Esophagus muscularis mucosa (tissue), 4 donors: ENCODE measurements at regions not wholly inside any gene's neighbourhood (a gene's known extent, or its start where the extent isn't known, plus 50 kb on each side); places are given as distances from the start of the nearest gene placed in this dataset.

Experiments used
- DNase-seq: peaks from one replicate; pipeline ENCODE4 v3.0.0-alpha.2; 2017; ENCODE audit errors: extremely low spot score
- H3K27ac ChIP-seq, 4 donors: fragments of 200-600 bp; sonication (generic); replicated peaks in 1 of 4; 1 replicate in 3 of 4; 2 replicates in 1 of 4; pipeline ENCODE4 v1.5.1; 2016 to 2019; ENCODE audit warnings: mild to moderate bottlenecking in 1 of 4
- H3K27me3 ChIP-seq, 4 donors: fragments of 200-600 bp; sonication (generic); one replicate each; pipeline versions ENCODE4 v1.5.1 to v1.6.0; 2016 to 2019
- H3K36me3 ChIP-seq, 4 donors: fragments of 200-600 bp; sonication (generic); one replicate each; pipeline ENCODE4 v1.5.1; 2016 to 2019
- H3K4me1 ChIP-seq, 4 donors: fragments of 200-600 bp; sonication (generic); one replicate each; pipeline ENCODE4 v1.5.1; 2016 to 2019
- H3K4me3 ChIP-seq, 4 donors: fragments of 200-600 bp; sonication (generic); 1 replicate in 2 of 4; 2 replicates in 2 of 4; pipeline ENCODE4 v1.5.1; 2016 to 2019; ENCODE audit warnings: mild to moderate bottlenecking in 4 of 4, moderate library complexity in 1 of 4
- H3K9me3 ChIP-seq, 4 donors: fragments of 200-600 bp; sonication (generic); 1 replicate in 3 of 4; 2 replicates in 1 of 4; pipeline ENCODE4 v1.5.1; 2016 to 2019
- EP300 ChIP-seq: sonication (generic); formaldehyde crosslinking; IDR thresholded peaks from one replicate; pipeline ENCODE4 v1.6.1; 2017; ENCODE audit warnings: antibody characterized with exemption
- POLR2A ChIP-seq: fragments of 450-650 bp; IDR thresholded peaks from one replicate; pipeline ENCODE4 v1.6.1; 2017; ENCODE audit warnings: antibody characterized with exemption, moderate library complexity, mild to moderate bottlenecking, low read depth
- POLR2AphosphoS5 ChIP-seq, 2 donors: sonication (generic); formaldehyde crosslinking; IDR thresholded peaks; one replicate each; pipeline ENCODE4 v1.6.1; 2017; ENCODE audit warnings: antibody characterized with exemption in 2 of 2
- WGBS: methylation state at CpG from one replicate; pipeline ENCODE4 v1.1.5; 2018; 5-methylcytosine and 5-hydroxymethylcytosine counted together
- intact Hi-C: fragments of 100-400 bp; cut with DNase I; formaldehyde crosslinking; loops from one replicate; pipeline ENCODE4 v1.15.1; 2023
- TF ChIP-seq, protein P1 (sequence below), 3 experiments: fragments of 200-600 bp in 2 of 3; fragments of 450-650 bp in 1 of 3; sonication (generic) in 2 of 3; IDR thresholded peaks; one replicate each; pipeline ENCODE4 v1.5.1; 2017 to 2019; ENCODE audit warnings: antibody characterized with exemption in 3 of 3, mild to moderate bottlenecking in 2 of 3, moderate library complexity in 1 of 3

DNA sequence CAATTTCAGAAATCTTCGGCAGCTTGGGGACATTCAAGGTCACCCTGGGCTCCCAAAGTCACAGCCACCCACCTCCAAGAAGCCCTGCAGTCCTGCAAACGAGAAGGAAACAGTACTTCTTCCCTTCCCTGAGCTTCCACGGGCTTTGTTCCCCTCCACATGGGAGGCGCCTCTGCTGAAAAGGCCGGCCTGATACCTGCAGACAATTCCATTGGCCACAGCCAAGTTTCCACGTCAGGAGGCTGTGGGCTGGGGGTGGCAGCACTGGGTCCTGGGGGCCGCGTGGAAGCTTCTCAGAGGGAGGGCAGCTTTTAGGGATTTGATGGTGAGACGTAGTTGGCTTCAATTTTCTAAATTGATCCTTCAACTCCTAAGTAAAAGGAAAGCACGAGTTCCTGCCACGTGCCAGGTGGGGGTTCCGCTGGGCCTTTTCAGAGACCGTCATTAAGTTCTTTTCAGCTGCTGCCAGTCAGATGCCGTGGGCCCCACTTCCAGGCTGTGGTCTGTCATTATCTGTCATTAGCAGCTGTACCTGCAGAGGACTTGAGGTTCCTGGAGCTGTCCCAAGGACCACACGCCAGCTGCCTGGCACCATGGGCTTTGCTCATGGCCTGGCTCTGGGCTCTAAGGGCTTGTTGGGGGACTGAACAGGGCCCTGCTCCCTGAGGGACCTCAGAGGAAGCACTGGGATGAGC, 98.7 kb downstream of the CRYAA start:
- Histone ChIP-seq H3K36me3 (no peaks in the 10 kb centered on the region), H3K27ac (no peak overlapping the region), H3K27me3 (peaks cover 0 to 32% (median 0%) of the 10 kb centered on the region in 4 donors), H3K4me1 (no peaks in the 10 kb centered on the region), H3K9me3 (no peaks in the 10 kb centered on the region), H3K4me3 (no peak overlapping the region)
- no peak for TF ChIP-seq POLR2A
- TF ChIP-seq EP300: no peak
- TF ChIP-seq, protein P1, sequence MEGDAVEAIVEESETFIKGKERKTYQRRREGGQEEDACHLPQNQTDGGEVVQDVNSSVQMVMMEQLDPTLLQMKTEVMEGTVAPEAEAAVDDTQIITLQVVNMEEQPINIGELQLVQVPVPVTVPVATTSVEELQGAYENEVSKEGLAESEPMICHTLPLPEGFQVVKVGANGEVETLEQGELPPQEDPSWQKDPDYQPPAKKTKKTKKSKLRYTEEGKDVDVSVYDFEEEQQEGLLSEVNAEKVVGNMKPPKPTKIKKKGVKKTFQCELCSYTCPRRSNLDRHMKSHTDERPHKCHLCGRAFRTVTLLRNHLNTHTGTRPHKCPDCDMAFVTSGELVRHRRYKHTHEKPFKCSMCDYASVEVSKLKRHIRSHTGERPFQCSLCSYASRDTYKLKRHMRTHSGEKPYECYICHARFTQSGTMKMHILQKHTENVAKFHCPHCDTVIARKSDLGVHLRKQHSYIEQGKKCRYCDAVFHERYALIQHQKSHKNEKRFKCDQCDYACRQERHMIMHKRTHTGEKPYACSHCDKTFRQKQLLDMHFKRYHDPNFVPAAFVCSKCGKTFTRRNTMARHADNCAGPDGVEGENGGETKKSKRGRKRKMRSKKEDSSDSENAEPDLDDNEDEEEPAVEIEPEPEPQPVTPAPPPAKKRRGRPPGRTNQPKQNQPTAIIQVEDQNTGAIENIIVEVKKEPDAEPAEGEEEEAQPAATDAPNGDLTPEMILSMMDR (IDR thresholded peaks at IDR 0.05): no peak
- intact Hi-C loops: no loop called here
- no peak for DNase-seq
- 86% methylated on average over 14 of the region's 15 CpGs for WGBS

DNA sequence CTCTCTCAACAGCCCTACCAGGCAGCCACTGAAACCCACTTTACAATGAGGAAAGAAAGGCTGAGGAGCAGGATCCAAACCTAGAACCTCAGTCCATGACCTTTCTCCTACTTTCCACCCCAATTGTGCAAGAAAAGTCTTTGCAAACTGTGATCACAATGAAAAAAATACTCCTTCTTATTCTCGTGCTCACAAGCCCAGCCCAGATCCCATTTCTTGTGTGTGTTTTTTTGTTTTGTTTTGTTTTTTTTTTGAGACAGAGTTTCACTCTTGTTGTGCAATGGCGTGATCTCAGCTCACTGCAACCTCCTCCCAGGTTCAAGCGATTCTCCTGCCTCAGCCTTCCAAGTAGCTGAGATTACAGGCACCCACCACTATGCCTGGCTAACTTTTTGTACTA, 97.7 kb downstream of the CRYAA start:
- no peaks in the 10 kb centered on the region for H3K9me3 ChIP-seq
- intact Hi-C loops: no loop called here
- H3K27ac ChIP-seq: no peak overlapping the region
- H3K36me3 ChIP-seq: no peaks in the 10 kb centered on the region
- WGBS: 70% methylated on average over 3 of the region's 3 CpGs
- H3K4me3 ChIP-seq: no peak overlapping the region
- TF ChIP-seq POLR2A: no peak
- no peak for TF ChIP-seq POLR2AphosphoS5 (IDR thresholded peaks at IDR 0.05)
- no peak for TF ChIP-seq EP300
- TF ChIP-seq, protein P1 (IDR thresholded peaks at IDR 0.05): no peak
- DNase-seq: no peak
- peaks cover 0 to 22% (median 0%) of the 10 kb centered on the region in 4 donors for H3K27me3 ChIP-seq
- no peaks in the 10 kb centered on the region for H3K4me1 ChIP-seq

DNA sequence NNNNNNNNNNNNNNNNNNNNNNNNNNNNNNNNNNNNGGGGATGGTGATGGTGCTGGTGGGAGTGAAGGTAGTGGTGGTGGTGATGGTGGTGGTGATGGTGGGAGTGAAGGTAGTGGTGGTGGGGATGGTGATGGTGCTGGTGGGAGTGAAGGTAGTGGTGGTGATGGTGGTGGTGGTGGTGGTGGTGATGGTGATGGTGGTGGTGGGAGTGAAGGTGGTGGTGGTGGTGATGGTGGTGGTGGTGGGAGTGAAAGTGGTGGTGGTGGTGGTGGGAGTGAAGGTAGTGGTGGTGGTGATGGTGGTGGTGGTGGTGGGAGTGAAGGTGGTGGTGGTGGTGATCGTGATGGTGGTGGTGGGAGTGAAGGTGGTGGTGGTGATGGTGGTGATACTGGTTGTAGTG, 93.6 kb downstream of the CRYAA start:
- peak; percentile 96 for DNase-seq
- no peaks in the 10 kb centered on the region for H3K9me3 ChIP-seq
- H3K36me3 ChIP-seq: no peaks in the 10 kb centered on the region
- no peaks in the 10 kb centered on the region for H3K27me3 ChIP-seq
- no peak overlapping the region for H3K4me3 ChIP-seq
- intact Hi-C loops: no loop called here
- WGBS: no CpG with 5 or more reads among the region's 1 CpG
- no peaks in the 10 kb centered on the region for H3K4me1 ChIP-seq
- H3K27ac ChIP-seq: no peak overlapping the region
- TF ChIP-seq EP300: no peak
- no peak for TF ChIP-seq POLR2AphosphoS5 (IDR thresholded peaks at IDR 0.05)
- TF ChIP-seq POLR2A: no peak
- TF ChIP-seq, protein P1 (IDR thresholded peaks at IDR 0.05): no peak
